Right ventricle myocardium inferior (tissue), 1 donor: ENCODE measurements at regions not wholly inside any gene's neighbourhood (a gene's known extent, or its start where the extent isn't known, plus 50 kb on each side); places are given as distances from the start of the nearest gene placed in this dataset.

Experiments used
- ATAC-seq: fragments of 200-7000 bp; cut with Tn5 transposase; one replicate; pipeline ENCODE4 v1.9.1; 2020; ENCODE audit warnings: mild to moderate bottlenecking, moderate library complexity
- DNase-seq: peaks from one replicate; pipeline ENCODE4 v3.0.0; 2021; ENCODE audit errors: missing footprints
- intact Hi-C: fragments of 100-400 bp; cut with DNase I; formaldehyde crosslinking; loops from one replicate; pipeline ENCODE4 v1.11.0; 2022
- donor health status: DM: no; HTN: yes; CAD: no; lungs with severe emphysema.

DNA sequence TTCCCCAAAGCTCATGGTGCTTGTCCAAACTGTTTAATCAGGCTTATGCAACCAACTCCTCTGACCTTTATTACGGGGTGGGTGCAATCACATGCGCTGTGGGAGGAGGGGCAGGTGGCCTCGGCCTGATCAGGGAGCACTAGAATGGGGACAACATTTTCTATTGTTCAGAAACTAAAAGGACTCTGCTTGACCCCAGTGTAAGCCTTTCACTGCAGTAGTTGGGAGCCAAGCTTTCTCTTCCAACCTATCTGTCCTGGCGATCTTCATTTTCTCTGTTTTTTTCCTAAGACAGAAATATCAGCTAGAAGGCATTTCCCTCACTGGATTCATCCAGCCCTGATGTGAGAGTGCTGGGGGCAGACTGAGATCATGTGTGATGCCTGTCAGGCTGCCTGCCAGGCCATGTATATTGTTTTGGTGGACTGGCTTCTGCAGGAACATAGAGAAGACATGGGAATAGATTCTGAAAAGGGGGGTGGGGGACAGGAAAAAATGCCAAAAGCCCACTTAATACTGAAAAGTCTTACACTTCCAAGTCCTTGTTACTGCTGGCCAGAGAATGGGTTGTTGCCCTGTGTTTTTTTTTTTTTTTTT, 627.0 kb upstream of the TBL1XR1 start:
- intact Hi-C loops, result loop anchor here (10.0 kb wide), 1 partner anchor 251 kb away; no protein-coding TSS in a partner anchor
- DNase-seq, result peak; percentile 81
- ATAC-seq, result peak; percentile 93

- intact Hi-C loops, result loop anchor here (5.0 to 10.0 kb wide), 2 partner anchors 250 to 347 kb away; no protein-coding TSS in a partner anchor
- DNase-seq (no peak), ATAC-seq (peak; percentile 51)
Observed at GRCh38 chr3:177824841-177825240, 627.6 kb upstream of the TBL1XR1 start.

GRCh38 chr3:177826253-177826652, 629.0 kb upstream of the TBL1XR1 start:
- ATAC-seq (no peak), DNase-seq (no peak)
- intact Hi-C loops, result loop anchor here (5.0 to 10.0 kb wide), 2 partner anchors 249 to 346 kb away; no protein-coding TSS in a partner anchor

GRCh38 chr3:177827511-177828207, 630.4 kb upstream of the TBL1XR1 start:
- no peak for DNase-seq
- intact Hi-C loops, result loop anchor here (5.0 to 10.0 kb wide), 2 partner anchors 247 to 345 kb away; no protein-coding TSS in a partner anchor
- ATAC-seq, result no peak

DNA sequence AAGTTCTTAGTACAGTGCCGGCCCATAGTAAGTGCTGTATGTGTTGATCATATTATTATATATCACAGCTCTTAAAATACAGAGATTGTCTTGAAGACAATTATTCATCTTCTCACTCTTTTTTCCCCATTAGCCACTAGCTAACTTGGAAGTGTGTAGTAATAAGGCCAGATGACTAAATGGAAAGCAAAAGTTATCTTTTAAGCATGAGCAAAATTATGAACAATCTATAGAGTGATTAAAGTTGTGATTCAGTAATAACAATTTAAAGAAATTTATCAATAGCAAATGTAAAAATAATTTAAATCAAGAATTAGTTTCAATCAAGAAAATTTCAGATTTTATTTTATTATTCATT, 630.9 kb upstream of the TBL1XR1 start:
- intact Hi-C loops, result loop anchor here (5.0 to 10.0 kb wide), 2 partner anchors 247 to 344 kb away; no protein-coding TSS in a partner anchor
- ATAC-seq, result no peak
- DNase-seq, result no peak

GRCh38 chr3:177830411-177830849, 633.1 kb upstream of the TBL1XR1 start:
- ATAC-seq, result peak; percentile 83
- intact Hi-C loops, result loop anchor here (5.0 kb wide), 1 partner anchor 52 kb away; no protein-coding TSS in a partner anchor
- DNase-seq, result no peak

DNA sequence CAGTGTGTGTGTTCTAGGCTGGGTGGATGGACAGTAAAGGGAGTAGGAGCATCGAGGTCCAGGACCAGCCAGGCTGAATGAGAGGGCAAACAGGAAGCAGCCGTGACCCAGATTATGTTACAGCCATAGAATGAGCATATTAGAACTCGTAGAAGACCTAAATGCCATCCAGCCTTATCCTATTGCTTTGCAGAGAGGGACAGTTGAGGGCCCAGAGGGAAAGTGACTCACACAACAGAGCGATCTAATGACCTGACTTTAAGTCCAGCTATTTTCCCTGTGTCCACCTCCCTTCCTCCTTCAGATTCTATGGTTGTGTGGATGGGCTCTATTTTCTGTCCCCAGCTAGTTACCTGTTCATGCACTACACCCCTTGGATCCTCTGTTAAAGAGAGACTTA, 634.1 kb upstream of the TBL1XR1 start:
- ATAC-seq, result no peak
- intact Hi-C loops, result loop anchor here (5.0 kb wide), 1 partner anchor 51 kb away; no protein-coding TSS in a partner anchor
- no peak for DNase-seq

DNA sequence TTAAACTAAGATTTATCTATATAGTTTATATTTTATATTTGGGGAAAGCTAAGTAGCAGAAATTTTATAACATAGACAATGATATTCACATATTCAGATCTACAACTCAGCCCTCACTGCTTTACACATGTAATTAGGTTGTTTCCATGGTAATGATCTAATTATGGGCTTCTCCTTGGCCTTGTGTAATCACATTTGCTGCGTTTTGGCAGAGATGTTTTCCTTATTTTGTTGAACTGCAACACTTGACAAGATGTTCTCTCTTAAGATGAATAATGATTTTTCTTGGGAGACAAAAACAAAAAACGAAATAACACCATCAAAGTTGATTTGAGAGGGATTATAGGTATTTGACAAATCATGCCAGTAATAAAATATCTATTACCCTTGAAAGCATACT, 635.6 kb upstream of the TBL1XR1 start:
- no peak for DNase-seq
- ATAC-seq, result peak; percentile 24
- intact Hi-C loops, result loop anchor here (5.0 kb wide), 1 partner anchor 49 kb away; no protein-coding TSS in a partner anchor

DNA sequence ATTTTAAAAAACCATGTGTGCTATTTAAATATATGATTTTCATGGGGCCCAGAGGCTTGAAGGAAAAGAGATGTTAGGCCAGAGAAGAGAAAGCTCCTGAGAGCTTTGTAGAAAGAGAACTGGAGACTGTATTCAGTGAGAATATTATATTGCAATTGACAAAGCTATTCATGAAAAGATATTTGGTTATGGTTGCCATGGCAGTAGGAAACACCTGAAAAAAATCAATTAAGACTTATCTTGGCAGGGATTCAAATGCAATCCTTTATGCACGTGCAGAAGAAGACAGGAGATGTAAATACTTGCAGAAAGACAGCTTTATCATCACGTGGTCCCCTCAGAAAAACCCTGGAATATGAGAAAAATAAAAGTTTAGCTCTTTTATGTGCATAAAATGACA, 636.0 kb upstream of the TBL1XR1 start:
- DNase-seq (no peak), ATAC-seq (no peak)
- intact Hi-C loops, result loop anchor here (5.0 kb wide), 1 partner anchor 49 kb away; no protein-coding TSS in a partner anchor

GRCh38 chr3:177835008-177835407, 637.7 kb upstream of the TBL1XR1 start:
- ATAC-seq, result no peak
- no peak for DNase-seq
- intact Hi-C loops, result no loop called here

DNA sequence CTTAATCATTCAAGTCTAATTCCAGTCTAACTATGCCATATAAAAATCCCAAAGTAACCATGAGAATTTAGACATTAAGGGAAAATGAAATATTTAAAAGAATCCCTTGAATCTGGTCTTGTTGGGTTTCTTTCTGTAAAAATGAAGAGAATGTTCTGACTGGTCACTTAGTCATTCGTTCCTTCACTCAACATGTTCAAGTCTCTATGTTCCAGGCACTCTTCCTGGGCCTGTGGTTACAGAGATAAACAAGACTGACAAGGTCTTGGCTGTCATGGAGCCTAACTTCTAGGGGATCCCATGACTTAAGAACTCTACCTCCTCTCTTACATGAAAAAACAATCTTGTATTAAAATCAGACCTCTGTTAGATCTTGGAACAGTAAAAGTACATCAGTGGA, 638.6 kb upstream of the TBL1XR1 start:
- DNase-seq, result no peak
- intact Hi-C loops, result no loop called here
- ATAC-seq, result peak; percentile 33

DNA sequence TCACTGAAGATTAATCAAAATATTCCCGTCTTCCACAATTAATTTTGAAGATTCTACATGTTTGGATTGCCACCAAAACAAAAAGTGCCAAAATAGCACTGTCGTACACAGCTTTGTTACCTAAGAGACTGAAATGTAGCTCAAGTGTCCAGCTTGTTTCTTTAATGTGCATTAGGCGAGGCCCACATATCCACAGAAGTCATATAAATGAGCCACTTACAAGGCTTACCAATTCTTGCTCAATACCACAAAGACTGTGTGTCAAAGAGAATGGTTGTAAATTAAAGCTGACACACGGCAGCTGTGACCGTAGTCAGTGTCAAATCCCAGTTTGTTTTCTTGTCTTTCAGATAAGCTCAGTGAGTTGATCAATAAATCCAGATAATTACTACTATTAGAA, 639.4 kb upstream of the TBL1XR1 start:
- DNase-seq (no peak), ATAC-seq (peak; percentile 26)
- intact Hi-C loops, result no loop called here

DNA sequence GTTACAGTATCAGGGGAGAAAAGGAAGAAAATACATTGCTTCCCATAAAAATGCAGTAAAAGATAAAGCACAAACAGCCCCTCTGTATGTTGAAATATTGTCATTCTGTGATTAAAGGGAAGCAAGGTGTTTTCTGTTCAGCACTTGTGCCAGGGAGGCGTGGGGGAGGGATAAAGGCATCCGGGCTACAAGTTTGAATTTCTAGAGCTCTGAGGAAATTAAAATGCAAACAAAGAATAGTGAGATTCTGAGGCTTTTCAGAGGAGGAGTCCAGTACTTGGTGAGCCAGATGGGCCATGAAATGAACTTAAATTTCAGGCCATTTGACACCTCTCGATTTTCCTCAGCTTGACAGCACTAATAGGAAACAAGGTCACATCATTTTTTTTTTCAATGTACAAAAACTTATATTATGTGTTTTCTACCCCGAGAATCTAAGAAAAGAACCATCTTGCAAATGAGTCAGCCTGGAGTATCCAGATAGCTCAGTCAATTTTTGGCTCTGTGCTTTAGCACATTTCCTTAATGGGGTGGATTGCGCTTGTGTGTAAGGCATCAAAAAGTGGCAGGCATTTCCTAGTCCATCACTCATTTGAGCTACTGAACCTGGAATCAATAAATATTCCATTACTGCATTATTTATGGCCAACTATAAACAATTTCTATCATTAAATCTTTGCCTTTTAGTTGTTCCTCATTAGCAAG, 640.8 kb upstream of the TBL1XR1 start:
- DNase-seq (no peak), ATAC-seq (no peak)
- intact Hi-C loops, result no loop called here

- intact Hi-C loops, result no loop called here
- DNase-seq (no peak), ATAC-seq (no peak)
Observed at GRCh38 chr3:177838766-177839350, 641.6 kb upstream of the TBL1XR1 start.

GRCh38 chr3:177842302-177842701, 645.0 kb upstream of the TBL1XR1 start:
- intact Hi-C loops, result no loop called here
- DNase-seq (no peak), ATAC-seq (no peak)

DNA sequence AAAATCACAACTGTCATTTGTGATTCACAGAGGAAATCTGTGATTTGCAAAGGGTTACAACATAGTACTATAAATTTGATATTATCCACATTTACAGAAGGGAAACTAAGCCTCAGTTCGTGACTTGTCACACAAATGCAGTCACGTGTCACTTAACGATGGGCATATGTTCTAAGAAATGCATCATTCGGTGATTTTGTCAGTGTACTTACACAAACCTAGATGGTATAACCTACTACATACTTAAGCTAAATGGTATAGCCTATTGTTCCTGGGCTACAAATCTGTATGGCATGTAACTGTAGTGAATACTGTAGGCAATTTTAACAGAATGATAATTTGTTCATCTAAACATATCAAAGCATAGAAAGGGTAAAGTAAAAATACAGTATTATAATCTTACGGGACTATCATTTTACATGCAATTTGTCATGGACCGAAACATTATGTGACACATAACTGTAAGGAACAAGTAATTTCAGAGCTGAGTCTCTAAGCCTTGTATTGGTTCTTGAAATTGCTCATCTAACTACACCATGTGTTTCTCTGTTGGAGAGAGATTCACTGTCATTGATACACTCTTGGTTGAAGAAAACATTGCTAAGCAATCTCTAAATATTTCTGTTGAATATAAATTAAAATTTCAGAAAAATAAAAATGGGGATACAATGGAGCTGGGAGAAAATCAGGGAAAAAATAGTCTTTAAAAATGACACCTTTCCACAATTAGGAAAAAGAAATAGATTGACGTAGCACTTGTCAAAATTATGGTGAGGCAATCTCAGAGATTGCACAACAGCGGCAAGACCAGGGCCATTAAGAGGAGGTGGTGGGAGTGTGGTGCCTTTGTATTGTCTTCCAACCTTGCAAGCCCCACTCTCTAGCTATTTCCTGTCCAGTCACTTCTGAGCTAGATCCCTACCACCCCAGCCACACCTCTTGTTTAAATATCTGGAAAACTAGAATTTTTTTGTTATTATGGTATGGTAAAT, 645.8 kb upstream of the TBL1XR1 start:
- intact Hi-C loops, result no loop called here
- no peak for DNase-seq
- no peak for ATAC-seq

GRCh38 chr3:177852001-177852807, 654.9 kb upstream of the TBL1XR1 start:
- no peak for ATAC-seq
- no peak for DNase-seq

More at GRCh38 chr3:177852001-177852807, 654.9 kb upstream of the TBL1XR1 start:
- intact Hi-C loops, result no loop called here
